ENCODE measurements at regions not wholly inside any gene's neighbourhood (a gene's known extent, or its start where the extent isn't known, plus 50 kb on each side); places are given as distances from the start of the nearest gene placed in this dataset.

DNA sequence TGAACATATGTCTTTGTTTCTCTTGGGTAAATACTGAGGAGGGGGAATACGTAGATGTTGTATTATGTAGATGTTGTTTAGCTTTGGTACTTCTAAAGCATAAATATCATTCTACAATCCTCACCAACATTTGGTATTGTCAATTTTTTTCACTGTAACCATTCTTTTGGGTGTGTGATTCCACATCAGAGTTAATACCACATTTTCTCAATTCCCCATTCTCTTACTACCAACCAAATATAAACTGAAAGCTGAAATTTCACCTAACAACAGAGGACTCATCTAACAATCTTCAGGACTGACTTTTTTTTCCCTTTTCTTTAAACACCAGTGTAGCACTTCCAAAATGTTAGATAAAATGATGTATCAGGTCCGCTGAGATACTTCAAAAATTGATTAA is 120.7 kb upstream of the RIOK3 start:
- Histone ChIP-seq H3K9ac (ENCODE audit: insufficient read depth in 1 of 2, low read depth in 2 of 2, low read length in 2 of 2) (no peak overlapping the region), H3K4me1 (replicated peaks in 1 of 2; ENCODE audit: control insufficient read depth in 2 of 2, insufficient read depth in 2 of 2, low read length in 2 of 2) (no peaks in the 10 kb centered on the region), H4K20me1 (replicated peaks; ENCODE audit: control insufficient read depth, insufficient read depth, low read length) (no peaks in the 10 kb centered on the region), H3K9me3 (replicated peaks; ENCODE audit: control insufficient read depth, insufficient read depth, low read depth, low read length) (no peaks in the 10 kb centered on the region), H3K27ac (ENCODE audit: extremely low read depth, low read depth, low read length) (no peak overlapping the region), H3K4me3 (no peak overlapping the region), H3K27me3 (ENCODE audit: control insufficient read depth in 2 of 2, insufficient read depth in 2 of 2, low read length in 2 of 2) (no peaks in the 10 kb centered on the region), H3K79me2 (ENCODE audit: control insufficient read depth, insufficient read depth, low read length) (no peaks in the 10 kb centered on the region), H3K4me2 (ENCODE audit: insufficient read depth, low read length) (no peak overlapping the region), H2AFZ (ENCODE audit: low read depth, low read length) (no peak overlapping the region), H3K36me3 (ENCODE audit: control insufficient read depth, insufficient read depth, low read length) (no peaks in the 10 kb centered on the region), H3K9me1 (ENCODE audit: control insufficient read depth, insufficient read depth, low read length) (no peaks in the 10 kb centered on the region)
- 72% methylated on average over 2 of the region's 2 CpGs for whole genome bisulfite sequencing (ENCODE audit: insufficient coverage, low coverage, missing lambda C conversion rate)
- ATAC-seq (no peak), DNase-seq (ENCODE audit: extremely low read depth in 1 of 4, low spot score in 3 of 4) (no peak), FAIRE-seq (no peak)
- CTCF ChIA-PET (ENCODE audit: low intra/inter-chr PET ratio), result no interaction called here
- in situ Hi-C loops (cut with MboI), result no loop called here
- TF ChIP-seq DDX20 (tag; IDR thresholded peaks at IDR 0.05; ENCODE audit: low read depth), result no peak
- TF ChIP-seq, protein P1, sequence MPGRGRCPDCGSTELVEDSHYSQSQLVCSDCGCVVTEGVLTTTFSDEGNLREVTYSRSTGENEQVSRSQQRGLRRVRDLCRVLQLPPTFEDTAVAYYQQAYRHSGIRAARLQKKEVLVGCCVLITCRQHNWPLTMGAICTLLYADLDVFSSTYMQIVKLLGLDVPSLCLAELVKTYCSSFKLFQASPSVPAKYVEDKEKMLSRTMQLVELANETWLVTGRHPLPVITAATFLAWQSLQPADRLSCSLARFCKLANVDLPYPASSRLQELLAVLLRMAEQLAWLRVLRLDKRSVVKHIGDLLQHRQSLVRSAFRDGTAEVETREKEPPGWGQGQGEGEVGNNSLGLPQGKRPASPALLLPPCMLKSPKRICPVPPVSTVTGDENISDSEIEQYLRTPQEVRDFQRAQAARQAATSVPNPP (IDR thresholded peaks at IDR 0.05; ENCODE audit: borderline replicate concordance, insufficient read depth, insufficient read length), result no peak
- TF ChIP-seq ELK3 (CRISPR knock-in tag; IDR thresholded peaks at IDR 0.05), result no peak
- TF ChIP-seq ZNF239 (CRISPR knock-in tag; IDR thresholded peaks at IDR 0.05), result no peak
- TF ChIP-seq CHD1 (IDR thresholded peaks at IDR 0.05; ENCODE audit: low read length), result no peak
- no peak for TF ChIP-seq ZNF165 (CRISPR knock-in tag; IDR thresholded peaks at IDR 0.05; ENCODE audit: borderline replicate concordance)
- no peak for TF ChIP-seq RFX7 (CRISPR knock-in tag; IDR thresholded peaks at IDR 0.05)
- TF ChIP-seq MXI1 (IDR thresholded peaks at IDR 0.05; ENCODE audit: low read depth, low read length), result no peak
- no peak for TF ChIP-seq PHF20 (IDR thresholded peaks at IDR 0.05; ENCODE audit: partially characterized antibody)
- TF ChIP-seq, protein P2, sequence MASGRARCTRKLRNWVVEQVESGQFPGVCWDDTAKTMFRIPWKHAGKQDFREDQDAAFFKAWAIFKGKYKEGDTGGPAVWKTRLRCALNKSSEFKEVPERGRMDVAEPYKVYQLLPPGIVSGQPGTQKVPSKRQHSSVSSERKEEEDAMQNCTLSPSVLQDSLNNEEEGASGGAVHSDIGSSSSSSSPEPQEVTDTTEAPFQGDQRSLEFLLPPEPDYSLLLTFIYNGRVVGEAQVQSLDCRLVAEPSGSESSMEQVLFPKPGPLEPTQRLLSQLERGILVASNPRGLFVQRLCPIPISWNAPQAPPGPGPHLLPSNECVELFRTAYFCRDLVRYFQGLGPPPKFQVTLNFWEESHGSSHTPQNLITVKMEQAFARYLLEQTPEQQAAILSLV (tag; IDR thresholded peaks at IDR 0.05), result no peak
- no peak for TF ChIP-seq BRD9 (IDR thresholded peaks at IDR 0.05; ENCODE audit: low read depth, partially characterized antibody)
- TF ChIP-seq PKNOX1 (IDR thresholded peaks at IDR 0.05), result no peak
- TF ChIP-seq GATAD2B (IDR thresholded peaks at IDR 0.05; ENCODE audit: borderline replicate concordance), result no peak
- no peak for TF ChIP-seq DLX4 (CRISPR knock-in tag; IDR thresholded peaks at IDR 0.05)
- TF ChIP-seq BCOR (IDR thresholded peaks at IDR 0.05), result no peak
- TF ChIP-seq MCM5 (IDR thresholded peaks at IDR 0.05; ENCODE audit: low read depth), result no peak
- TF ChIP-seq ATF6 (CRISPR knock-in tag; IDR thresholded peaks at IDR 0.05), result no peak
- TF ChIP-seq ATF1 (CRISPR knock-in tag; IDR thresholded peaks at IDR 0.05), result no peak
- no peak for TF ChIP-seq ATF1 (tag; IDR thresholded peaks at IDR 0.05)
- TF ChIP-seq SMARCA5 (IDR thresholded peaks at IDR 0.05), result no peak
- BruUV-seq (replicated peaks), result no TSS peak
- intact Hi-C loops (cut with micrococcal nuclease), result no loop called here
- POLR2A ChIA-PET, result interaction anchor here (1.0 to 1.1 kb wide), 2 partner anchors 10 to 15 kb away, joined by 3 to 4 read pairs; no protein-coding TSS in a partner anchor

Data from K562 (cell line).